Inflammatory macrophage (primary cell): ENCODE measurements at regions not wholly inside any gene's neighbourhood (a gene's known extent, or its start where the extent isn't known, plus 50 kb on each side); places are given as distances from the start of the nearest gene placed in this dataset.

Experiments used
- DNase-seq, 2 donors: peaks; one replicate each; pipeline ENCODE4 v3.0.0-alpha.2; 2020 to 2022

GRCh38 chr18:78924786-78925540 is 54.7 kb upstream of the SALL3 start:
- no peak for DNase-seq

GRCh38 chr18:78925557-78926242 is 53.9 kb upstream of the SALL3 start:
- no peak for DNase-seq

- no peak for DNase-seq
These were observed 53.4 kb upstream of the SALL3 start for GRCh38 chr18:78926243-78926615.

- DNase-seq, result no peak
These were observed 52.5 kb upstream of the SALL3 start for GRCh38 chr18:78927156-78927555.

GRCh38 chr18:78927616-78928015 is 52.0 kb upstream of the SALL3 start:
- DNase-seq, result no peak

- no peak for DNase-seq
These were observed 51.5 kb upstream of the SALL3 start for GRCh38 chr18:78928076-78928475.

- DNase-seq, result no peak
These were observed 50.1 kb upstream of the SALL3 start for GRCh38 chr18:78929516-78929915.
